Body of pancreas (tissue), 4 donors: ENCODE measurements at regions not wholly inside any gene's neighbourhood (a gene's known extent, or its start where the extent isn't known, plus 50 kb on each side); places are given as distances from the start of the nearest gene placed in this dataset.
"Not testable (repeated sequence)": the region's sequence is repeated elsewhere in the genome, so short reads cannot be mapped to it uniquely, and the experiment has no call there.

Experiments
- CTCF ChIP-seq, 7 experiments: fragments of 450-650 bp in 4 of 7; fragments of 200-600 bp in 3 of 7; sonication (generic) in 3 of 7; IDR thresholded peaks; one replicate each; pipeline ENCODE4 v1.5.1; 2016 to 2019; ENCODE audit warnings: antibody characterized with exemption in 7 of 7
- POLR2A ChIP-seq, 3 donors: fragments of 450-650 bp; IDR thresholded peaks; one replicate each; pipeline ENCODE4 v1.6.1; 2016; ENCODE audit warnings: antibody characterized with exemption in 3 of 3, mild to moderate bottlenecking in 2 of 3

DNA sequence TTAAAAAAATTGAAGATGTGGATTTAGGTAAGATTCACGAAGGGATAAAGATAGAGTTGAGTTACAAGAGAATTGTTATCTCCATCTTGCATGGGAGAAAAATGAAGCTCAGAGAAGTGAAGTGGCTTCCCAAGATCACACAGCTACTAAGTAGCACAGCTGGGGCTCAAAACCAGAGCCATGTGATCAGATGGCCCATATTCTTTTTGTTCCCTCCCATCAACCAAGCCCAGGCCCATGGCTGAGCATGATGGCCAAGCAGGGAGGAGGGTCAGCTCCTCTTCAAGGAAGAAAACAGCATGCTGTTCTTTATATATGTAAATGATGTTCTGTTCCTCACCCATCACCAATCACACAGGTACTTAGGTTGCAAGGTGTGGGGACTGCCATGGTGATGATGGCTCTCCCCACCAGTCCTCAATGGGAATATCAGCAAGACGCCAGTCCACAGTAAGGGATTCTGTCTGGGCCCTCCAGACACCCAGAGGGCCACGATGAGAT is 56.5 kb upstream of the RABL2A start:
- not testable (repeated sequence) for TF ChIP-seq CTCF, POLR2A (IDR thresholded peaks at IDR 0.05)
